Right lobe of liver (tissue), 4 donors: ENCODE measurements at regions not wholly inside any gene's neighbourhood (a gene's known extent, or its start where the extent isn't known, plus 50 kb on each side); places are given as distances from the start of the nearest gene placed in this dataset.

ENCODE experiments used
- CTCF ChIP-seq, 4 donors: fragments of 200-600 bp in 3 of 4; fragments of 450-650 bp in 1 of 4; IDR thresholded peaks; one replicate each; pipeline versions ENCODE4 v1.5.1 to v1.8.0; 2016 to 2022; ENCODE audit warnings: antibody characterized with exemption in 4 of 4, mild to moderate bottlenecking in 2 of 4
- POLR2A ChIP-seq: fragments of 450-650 bp; IDR thresholded peaks from one replicate; pipeline ENCODE4 v1.6.1; 2017; ENCODE audit warnings: antibody characterized with exemption, mild to moderate bottlenecking
- donor health status: DM: no; HTN: no; CAD: no.
- donor health status: DM: no; HTN: no; CAD: no.
- donor health status: DM: no; HTN: yes; CAD: no.

- no peak for TF ChIP-seq CTCF (IDR thresholded peaks at IDR 0.05)
- no peak for TF ChIP-seq POLR2A
Observed at GRCh38 chr7:33731912-33732311, 173.4 kb upstream of the BMPER start.
